SKM-1 treated with dmso at 0.1 percent for 144 hours (cell line): ENCODE measurements at regions not wholly inside any gene's neighbourhood (a gene's known extent, or its start where the extent isn't known, plus 50 kb on each side); places are given as distances from the start of the nearest gene placed in this dataset.

Experiments used
- DNase-seq: peaks from one replicate; lab custom pipeline; 2025; ENCODE audit not compliant: unreplicated experiment; lab: John Stamatoyannopoulos, UW

DNA sequence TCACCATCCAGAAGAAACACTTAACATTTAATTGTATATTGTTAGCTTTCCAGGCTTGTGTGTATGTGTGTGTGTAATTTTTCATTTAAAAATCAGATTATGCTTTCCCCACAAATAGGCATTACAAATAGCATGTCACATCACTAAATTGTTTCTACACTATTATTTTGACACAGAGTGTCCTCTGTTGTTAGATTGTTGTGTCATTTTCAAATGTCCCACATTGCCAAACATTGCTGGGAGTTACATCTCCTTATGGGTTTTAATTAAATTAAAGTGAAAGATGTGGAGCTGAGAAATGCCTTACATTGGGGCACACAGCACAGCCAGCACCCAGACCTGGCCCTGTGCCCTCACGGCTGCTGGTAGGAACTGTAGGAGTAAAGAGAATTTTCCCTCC lies 295.6 kb downstream of the ZEB1 start:
- no peak for DNase-seq

DNA sequence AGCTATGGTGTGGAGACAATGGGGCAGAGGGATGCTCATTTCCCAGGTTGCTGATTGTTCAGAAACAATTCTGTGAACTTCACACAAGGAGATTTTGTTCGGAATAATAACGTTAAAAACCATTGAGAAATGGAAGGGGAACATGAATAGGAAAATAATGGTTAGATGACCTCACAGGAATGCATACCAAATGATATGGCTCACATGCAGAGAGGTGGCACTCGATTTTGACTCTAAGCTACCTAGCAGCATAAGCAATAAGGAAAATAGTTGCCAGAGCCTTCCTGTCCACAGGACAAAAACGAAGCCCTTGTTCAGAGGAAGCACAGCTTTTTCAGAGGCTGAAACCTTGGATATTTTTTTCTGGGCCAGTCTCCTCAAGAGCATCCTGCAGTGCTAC lies 293.1 kb downstream of the ZEB1 start:
- no peak for DNase-seq

DNA sequence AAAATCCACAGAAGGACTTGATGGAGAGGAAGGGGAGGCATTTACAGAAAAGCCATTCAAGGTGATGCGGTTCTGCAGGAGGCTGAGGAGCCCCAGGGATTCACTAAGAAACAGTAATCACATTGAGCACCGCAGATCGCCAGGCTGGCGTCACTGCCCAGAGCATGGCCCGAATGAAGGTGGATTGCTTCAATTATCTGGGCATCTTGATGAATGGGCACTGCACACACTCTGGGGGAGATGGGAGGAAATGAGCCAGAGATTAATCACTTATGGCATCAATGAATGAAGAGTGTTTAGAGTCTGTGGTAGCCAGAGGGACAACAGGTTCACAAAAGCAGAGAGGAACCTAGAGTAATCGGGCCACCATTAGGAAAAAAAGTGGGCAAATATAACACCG lies 292.1 kb downstream of the ZEB1 start:
- no peak for DNase-seq

DNA sequence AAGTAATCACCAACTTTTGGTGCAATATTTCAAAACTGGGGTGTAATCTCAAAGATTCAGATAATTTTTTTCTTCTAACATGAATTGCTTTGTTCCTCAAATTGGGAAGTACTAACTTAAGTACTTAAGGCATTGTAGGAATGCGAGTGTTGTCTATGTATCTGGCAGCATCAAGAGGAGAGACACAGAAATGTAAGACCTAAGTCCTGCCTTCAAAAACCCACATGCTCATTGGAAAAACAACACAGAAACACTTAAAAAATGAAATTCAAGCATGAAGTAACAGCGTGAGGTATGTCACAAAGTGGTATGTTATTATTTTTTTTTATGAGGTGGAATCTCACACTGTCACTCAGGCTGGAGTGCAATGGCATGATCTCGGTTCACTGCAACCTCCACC lies 288.5 kb downstream of the ZEB1 start:
- no peak for DNase-seq

DNA sequence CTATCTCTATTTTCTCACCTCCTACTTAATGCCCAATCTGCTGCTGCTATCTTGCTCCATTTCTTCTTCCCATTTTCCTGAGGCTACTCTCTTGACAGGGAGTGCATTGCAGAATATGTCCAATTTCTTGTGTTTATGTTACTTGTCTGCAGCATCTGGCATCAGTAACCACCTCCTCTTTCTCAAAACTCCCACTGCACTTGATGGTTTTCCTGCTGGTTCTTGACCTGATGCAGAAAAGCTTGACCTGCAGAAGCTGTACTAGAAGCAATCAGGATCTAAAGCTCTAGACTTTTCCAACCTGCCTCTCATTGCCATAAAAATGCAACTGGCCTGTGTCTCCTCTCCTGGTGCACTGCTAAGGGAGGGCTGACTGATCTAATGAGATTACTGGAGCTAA lies 287.8 kb downstream of the ZEB1 start:
- no peak for DNase-seq

DNA sequence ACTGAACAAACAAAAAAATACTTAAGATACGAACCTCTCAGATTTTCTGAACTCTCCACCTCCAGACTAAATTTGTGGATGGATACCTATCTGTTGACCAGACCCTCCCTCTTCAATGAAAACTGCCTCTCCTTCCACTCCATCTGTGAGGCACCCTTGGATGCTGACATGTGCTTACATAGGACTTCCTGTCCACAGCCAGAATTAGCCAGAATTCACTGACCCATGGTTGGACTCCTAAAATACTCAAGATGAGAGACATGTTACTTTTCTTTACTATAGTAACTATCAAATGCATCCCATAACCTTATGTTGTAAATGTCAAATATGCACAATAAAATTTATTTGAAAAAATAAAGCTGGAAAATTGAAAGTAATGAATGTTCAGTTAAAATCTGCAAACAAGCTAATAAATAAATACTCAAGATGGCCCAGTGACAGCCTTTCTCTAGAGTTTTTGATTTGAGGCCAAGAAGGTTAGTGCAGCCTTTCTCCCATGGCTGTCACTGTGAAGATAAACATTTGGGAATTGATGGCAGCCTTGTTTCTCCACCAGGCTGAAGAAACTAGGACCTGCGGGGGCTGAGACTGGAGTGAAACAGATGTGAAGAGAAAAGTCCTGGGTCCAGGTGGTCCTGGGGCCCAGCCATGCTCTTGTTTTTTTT lies 287.0 kb downstream of the ZEB1 start:
- no peak for DNase-seq

DNA sequence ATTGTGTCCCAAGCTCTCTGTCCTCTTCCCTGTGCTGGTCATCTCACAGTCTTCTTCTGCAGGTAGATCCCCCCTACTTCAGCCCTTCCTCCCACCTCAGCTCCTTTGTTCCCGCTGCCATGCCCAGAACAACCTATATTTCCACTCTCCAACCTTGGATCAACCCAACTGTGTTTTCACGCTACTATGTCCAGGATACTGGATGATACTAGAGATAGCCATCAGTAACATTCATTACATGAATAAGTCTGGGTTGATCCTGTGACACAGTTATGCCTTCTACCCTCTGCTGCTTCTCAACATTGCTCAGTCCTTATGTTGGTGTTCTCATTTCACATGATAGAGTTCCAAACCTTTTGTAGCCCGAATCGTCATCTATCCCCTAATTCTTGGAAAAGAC lies 286.4 kb downstream of the ZEB1 start:
- no peak for DNase-seq

DNA sequence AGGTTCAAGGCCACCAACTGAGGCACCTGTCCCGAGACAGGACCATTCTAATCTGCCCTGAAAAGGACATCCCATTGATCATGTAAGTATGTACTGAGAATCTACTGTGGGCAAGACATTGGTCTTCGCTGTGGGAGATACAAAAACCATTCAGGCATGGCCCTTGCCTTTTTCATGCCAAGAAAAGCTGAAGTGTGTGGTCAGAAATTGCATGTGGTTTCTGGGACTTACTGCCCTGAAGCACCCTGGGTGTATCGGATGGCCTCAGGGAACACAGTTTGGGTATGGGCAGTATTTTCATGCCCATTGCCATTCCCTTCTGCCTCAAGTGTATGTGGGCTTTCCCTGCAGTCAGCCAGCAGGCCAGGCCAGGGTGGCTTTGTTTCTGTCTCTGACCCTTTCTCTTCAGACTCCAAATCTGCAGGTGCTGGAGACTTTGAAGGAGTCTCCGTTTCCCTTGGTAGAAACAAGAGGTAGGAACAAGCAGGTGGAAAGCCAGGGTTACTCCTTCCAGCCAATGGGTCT lies 285.7 kb downstream of the ZEB1 start:
- no peak for DNase-seq

DNA sequence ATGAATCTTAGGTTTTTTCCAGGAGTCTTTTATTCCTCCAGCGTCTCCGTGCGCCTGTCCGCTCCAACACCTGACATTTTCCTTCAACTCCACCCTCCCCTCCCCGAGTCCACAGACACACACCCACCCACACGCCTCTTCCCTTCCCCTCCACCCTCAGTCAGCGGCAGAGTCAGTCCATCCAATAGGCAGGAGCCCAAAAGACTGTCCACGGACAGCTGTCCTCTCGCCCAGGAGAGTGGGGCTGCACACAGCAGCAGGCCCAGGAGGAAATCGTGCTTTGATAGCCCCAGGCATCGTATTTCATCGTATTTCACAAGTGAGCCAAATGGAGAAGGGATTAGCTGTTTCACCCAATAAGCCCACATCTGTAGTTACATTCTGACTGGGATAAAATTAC lies 285.1 kb downstream of the ZEB1 start:
- no peak for DNase-seq

DNA sequence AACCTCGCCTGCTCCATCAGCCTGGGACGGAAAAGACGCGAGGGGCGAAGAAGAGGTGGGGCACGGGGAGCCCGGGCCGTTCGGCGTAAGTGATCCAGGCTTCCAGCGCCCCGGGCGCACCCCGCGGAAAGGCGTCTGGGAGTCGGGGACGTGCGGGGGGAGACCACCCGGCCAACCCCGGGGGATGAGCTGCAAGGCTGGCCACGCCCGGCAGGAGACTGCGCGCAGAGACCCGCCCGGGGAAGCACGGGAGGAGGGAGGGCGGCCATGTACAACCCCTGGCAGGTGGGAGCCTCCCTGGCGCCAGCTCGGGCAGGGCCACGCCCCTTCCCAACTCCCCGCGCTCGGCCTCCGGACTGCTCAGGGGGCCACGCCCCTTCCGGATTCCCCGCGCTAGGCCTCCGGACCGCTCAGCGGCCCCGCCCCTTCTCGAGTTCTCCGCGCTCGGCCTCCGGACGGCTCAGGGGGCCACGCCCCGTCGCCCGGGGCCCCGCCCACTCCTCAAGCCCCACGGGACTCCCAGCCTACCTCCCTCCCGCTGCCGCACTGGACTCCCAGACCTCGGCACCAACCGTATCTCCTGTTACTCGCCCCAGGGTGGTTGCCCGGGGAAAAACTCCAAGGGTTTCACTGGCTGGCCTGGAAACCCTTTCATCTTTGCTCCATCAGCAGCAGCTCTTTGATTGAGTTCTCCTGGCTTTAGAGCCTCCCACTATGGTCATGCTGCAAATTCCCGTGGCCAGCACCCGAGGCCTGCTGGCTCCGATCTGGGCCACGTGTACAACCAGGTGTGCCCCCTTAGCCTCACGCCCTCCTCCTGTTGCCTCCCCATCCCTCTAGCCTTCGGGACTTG lies 284.4 kb downstream of the ZEB1 start:
- peak; percentile 77 for DNase-seq

DNA sequence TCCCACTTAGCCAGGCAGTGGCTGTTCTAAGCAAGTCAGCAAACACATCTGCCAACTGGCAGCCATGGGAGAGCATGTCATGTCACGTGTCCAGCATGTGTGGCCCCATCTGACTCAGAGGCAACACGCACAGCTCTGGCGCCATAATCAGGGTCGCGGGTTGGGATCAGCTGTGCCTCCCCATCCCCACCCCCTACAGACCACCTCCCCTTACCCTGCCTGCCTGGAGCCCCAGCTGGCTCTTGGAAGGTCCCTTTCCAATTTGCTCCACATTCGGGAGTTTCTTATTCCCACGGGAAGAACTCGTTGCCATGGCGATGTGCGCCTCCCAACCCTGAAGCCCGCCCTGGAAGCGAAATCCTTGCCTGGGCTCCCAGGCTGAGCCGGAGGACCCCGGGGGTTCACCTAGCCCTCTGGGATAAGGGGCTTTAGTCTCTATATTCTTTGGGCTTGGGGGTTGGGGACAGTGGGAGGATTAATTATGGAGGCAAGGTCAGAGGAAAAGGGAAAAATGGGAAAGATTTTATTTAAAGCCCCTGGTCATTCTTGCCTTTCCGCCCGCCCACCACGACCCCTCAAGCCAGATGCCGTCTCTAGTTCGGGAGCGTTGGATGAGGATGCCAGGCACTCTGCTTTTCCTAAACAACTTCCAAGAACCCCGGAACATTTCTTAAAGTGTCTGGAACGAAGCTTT lies 283.7 kb downstream of the ZEB1 start:
- DNase-seq, result no peak

DNA sequence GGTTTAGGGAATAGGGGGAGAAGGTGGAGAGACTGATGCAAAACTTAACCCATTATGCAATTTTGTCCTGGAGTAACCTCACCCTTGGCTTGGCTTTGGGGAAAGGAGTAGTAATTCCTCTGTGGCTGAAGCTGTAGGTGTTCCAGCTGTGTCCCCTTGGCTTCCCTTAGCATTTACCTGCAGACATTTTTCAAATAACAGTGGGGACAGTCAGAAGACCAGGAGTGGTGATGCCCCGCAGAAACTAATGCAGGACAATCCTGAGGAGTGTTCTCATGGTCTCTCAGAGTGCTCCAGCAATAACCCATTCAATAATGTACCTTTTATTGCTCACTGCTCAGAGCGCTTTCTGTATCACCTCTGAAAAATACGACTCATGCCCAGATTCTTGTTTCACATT lies 282.1 kb downstream of the ZEB1 start:
- DNase-seq, result no peak

DNA sequence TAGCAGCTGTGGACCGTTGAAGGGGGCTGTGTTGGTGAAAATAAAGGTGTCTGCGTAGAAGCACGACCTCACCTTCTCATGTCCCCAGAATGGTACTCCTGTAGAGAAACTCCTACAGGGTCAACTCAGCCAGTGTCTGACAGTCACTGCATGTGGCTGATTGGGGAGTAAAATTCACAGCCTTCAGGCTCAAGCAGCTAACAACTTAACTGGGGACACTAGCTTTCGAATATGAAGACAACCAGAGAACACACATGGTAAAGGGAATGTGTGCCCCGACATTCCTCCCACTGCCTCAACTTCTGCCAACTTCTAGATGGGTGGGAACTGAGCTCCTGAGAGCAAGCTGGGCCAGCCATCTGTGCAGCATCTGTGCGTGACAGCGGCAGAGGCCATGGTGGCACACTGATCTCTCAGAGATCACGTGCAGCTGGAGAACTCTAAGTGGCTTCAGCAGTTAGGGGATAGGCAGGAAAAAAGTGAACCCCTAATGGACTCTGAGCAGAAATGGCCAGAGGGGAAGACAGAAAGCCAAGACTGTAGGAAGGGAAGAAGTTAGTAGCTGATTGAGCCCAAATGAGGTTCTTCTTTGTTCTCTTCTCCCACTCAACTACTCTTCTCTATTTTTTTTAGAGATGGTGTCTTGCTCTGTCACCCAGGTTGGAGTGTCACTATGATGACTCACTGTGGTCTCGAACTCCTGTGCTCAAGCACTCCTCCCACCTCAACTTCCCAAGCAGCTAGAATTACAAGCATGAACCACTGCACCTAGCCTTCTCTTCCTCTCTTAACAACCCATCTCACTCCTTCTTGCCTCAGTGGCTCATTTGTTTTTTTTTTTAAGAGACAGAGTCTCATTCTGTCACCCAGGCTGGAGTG lies 280.8 kb downstream of the ZEB1 start:
- no peak for DNase-seq

DNA sequence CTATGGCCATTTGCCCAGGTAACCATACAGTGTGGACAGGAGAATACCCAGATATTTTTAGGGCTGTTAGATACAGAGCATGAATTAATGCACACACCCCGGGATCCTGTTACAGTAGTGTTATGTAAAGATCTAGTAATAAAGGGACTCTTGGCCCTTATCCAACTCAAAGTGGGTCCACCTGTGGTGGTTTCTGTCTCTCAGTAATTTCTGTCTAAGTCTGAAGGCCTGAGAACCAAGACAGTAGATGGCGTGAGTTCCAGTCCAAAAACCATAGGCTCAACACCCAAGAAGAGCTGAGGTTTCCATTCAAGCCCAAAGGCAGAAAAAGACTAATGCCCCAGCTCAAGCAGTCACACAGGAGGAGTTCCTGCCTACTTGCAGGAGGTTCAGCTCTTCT lies 277.7 kb downstream of the ZEB1 start:
- no peak for DNase-seq

DNA sequence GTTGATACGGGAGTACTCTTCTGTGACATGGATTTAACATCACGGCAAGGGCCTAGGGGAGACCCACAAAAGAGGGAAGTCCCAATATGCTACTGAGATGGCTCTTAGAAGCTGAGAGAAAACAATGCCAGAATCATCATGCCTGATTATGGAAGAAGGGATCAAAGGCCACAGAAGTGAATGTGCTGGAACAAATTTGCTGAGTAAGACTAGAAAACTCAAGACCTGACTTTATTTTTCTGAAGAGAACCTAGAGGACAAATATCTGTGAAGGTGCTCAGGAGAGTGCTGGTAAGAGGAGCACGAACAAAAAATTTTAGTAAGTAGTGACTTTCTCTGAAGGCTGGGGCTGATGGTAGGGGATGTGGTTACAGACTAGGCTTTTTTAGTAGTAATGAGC lies 277.0 kb downstream of the ZEB1 start:
- no peak for DNase-seq

DNA sequence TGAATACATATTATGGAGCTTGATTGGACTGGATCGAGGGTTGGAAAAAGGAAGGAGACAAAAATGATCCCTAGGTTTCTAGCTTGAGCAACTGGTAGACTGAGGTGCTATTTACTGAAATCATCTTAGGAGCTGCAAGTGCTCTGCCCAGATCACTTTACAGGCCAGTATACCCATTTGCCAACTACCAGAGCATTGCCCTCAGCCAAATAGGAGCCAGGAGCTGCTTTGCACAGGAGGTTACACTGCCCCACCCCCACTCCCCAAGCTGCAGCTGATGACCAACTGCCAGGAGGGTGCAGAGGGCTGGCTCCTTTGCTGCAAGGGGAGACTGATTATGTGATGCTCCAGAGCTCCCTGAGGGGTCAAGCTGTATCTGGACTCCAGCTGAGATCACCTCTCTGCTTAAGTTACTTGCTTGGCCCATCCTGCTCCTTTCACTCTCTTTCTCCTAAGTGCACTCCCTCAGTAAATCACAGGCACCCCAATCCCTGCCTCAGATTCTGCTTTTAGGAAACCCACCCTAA lies 275.4 kb downstream of the ZEB1 start:
- no peak for DNase-seq

DNA sequence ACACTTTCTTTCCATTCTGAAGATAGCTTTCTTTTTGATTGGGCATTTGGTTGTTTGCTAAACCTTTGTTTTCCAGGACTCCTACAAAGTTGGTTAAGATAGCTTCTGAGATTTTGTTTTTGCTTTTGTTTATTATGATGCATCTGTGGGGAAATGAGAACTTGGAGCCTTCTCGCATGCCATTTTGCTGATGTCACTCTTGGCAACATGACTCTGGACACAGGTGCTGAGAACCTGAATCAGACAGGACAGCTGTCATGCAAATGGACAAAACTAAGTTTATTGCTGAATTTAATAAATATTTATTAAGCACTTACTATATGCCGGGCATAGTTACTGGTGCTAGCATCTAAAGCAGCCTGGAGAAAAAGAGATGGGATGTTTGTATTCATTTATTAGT lies 274.1 kb downstream of the ZEB1 start:
- no peak for DNase-seq

DNA sequence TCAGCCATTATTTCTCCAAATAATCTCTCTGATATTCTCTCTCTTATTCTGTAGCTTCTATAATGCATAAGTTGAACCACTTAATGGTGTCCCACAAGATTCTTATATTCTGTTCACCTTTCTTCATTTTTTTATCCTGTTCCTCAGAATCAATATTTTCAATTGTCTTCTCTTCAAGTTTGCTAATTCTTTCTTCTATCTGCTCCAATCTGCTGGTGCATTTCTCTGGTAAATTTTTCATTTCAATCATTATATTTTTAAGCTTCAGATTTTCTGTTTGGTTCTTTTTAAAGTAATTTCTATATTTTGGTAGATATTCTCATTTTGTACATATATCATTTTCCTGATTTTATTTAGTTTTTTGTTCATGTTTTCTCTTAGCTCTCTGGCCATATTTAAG lies 272.6 kb downstream of the ZEB1 start:
- DNase-seq, result no peak

DNA sequence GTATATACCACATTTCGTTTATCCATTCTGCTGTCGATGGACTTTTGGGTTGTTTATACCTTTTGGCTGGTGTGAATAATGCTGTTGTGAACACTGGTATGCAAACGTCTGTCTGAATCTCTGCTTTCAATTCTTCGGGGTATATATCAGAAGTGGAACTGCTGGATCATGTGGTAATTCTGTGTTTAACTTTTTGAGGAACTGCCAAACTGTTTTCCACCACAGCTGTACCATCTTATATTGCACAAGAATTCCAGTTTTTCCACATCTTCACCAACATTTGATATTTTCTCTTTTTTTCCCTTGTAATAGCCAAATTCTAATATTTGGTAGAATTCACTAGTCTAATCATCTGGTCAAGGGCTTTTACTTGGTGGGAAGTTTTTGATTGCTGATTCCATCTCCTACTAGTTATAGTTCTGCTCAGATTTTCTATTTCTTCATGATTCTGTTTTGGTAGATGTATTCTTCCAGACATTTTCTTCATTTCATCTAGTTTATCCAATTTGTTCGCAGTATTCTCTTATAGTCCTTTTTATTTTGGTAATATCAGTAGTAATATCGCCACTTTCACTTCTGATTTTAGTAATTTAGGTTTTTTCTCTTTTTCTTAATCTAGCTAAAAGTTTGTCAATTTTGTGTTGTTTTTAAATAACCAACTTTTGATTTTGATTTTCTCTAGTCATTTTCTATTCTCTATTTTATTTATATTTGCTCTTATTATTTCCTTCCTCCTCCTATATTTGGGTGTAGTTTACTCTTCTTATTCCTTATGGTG lies 271.2 kb downstream of the ZEB1 start:
- peak; percentile 36 for DNase-seq

DNA sequence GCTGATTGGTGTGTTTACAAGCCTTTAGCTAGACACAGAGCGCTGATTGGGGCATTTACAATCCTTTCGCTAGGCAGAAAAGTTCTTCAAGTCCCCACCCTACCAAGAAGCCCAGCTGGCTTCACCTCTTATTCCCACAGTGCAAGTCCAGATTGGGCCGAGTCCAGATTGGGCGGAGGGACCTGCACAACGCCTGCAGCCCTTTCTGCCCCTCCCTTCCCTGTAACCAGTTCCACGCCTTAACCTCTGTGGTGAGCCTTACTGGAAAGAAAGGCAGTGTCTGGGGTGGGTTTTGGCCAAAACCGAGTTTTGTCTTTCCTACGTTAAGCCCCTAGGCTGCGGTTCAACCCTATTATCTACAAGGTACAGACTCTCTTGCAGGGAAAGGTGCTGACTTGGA lies 268.7 kb downstream of the ZEB1 start:
- no peak for DNase-seq
